GM12878 (cell line): ENCODE measurements at regions not wholly inside any gene's neighbourhood (a gene's known extent, or its start where the extent isn't known, plus 50 kb on each side); places are given as distances from the start of the nearest gene placed in this dataset.

ENCODE experiments used
- ATAC-seq: fragments of 200-7000 bp; cut with Tn5 transposase; 3 replicates; pipeline ENCODE4 v1.9.1; 2020; ENCODE audit warnings: mild to moderate bottlenecking, moderate library complexity
- BruUV-seq: library from RNA; stranded (reverse); fragments of 400-500 nt; replicated peaks from 2 replicates; lab custom pipeline; 2021; lab: Mats Ljungman, UMichigan
- CTCF ChIA-PET: fragments of 300-600 bp; sonication (Branson Sonifier 250); formaldehyde crosslinking; extraction: SDS; loops from one replicate; lab custom pipeline; 2021; ENCODE audit warnings: inconsistent platforms; lab: Yijun Ruan, JAX
- POLR2A ChIA-PET: fragments of 350-600 bp; formaldehyde crosslinking; extraction: SDS; loops from one replicate; lab custom pipeline; 2021; ENCODE audit warnings: inconsistent platforms; lab: Charles Lee
- RAD21 ChIA-PET: fragments of 300-600 bp; sonication (Branson Sonifier 250); formaldehyde crosslinking; loops from one replicate; lab custom pipeline; 2023; ENCODE audit warnings: antibody characterized with exemption; ENCODE audit not compliant: unreplicated experiment; lab: Charles Lee
- SMC1A ChIA-PET: fragments of 300-600 bp; sonication (Branson Sonifier 250); formaldehyde crosslinking; loops from one replicate; lab custom pipeline; 2023; ENCODE audit not compliant: unreplicated experiment, uncharacterized antibody; lab: Charles Lee
- DNase-seq: peaks from one replicate; pipeline ENCODE4 v3.0.0-alpha.2; 2011; ENCODE audit warnings: low read depth, low spot score
- FAIRE-seq: peaks from 3 replicates; lab custom pipeline; 2011; peaks lifted over from hg19 to GRCh38; lab: Jason Lieb, UNC
- H2AFZ ChIP-seq: 2 replicates; pipeline ENCODE4 v1.6.0; 2011; ENCODE audit warnings: low read depth, low read length, control low read depth; ENCODE audit not compliant: control insufficient read depth
- H3K27ac ChIP-seq: 2 replicates; pipeline ENCODE4 v1.5.1; 2011; ENCODE audit warnings: control low read depth; ENCODE audit not compliant: control insufficient read depth, insufficient read depth
- H3K27me3 ChIP-seq, 2 experiments: replicated peaks in 1 of 2; 2 replicates each; pipeline versions ENCODE4 v1.6.0 to v1.6.1; 2011; ENCODE audit warnings: low read length in 1 of 2; ENCODE audit not compliant: control insufficient read depth in 2 of 2, insufficient read depth in 2 of 2
- H3K36me3 ChIP-seq, 2 experiments: 2 replicates each; pipeline ENCODE4 v1.5.1; 2011; ENCODE audit warnings: low read length in 1 of 2; ENCODE audit not compliant: control insufficient read depth in 2 of 2, insufficient read depth in 2 of 2
- H3K4me1 ChIP-seq: 2 replicates; pipeline ENCODE4 v1.6.1; 2011; ENCODE audit warnings: mild to moderate bottlenecking, low read length, moderate library complexity, mixed read lengths; ENCODE audit not compliant: control insufficient read depth, insufficient read depth
- H3K4me2 ChIP-seq: 2 replicates; pipeline ENCODE4 v1.6.0; 2011; ENCODE audit warnings: control low read depth; ENCODE audit not compliant: control insufficient read depth, insufficient read depth
- H3K4me3 ChIP-seq: fragments of 200-600 bp; sonication (generic); 2 replicates; pipeline ENCODE4 v1.5.1; 2016
- H3K79me2 ChIP-seq: 2 replicates; pipeline ENCODE4 v1.6.0; 2011; ENCODE audit warnings: low read length; ENCODE audit not compliant: control insufficient read depth, insufficient read depth
- H3K9ac ChIP-seq: 2 replicates; pipeline ENCODE4 v1.8.0; 2011; ENCODE audit warnings: low read length, control low read depth, mixed read lengths; ENCODE audit not compliant: control insufficient read depth, insufficient read depth
- H3K9me3 ChIP-seq: replicated peaks from 3 replicates; pipeline ENCODE4 v1.5.1; 2011; ENCODE audit warnings: mild to moderate bottlenecking, low read length; ENCODE audit not compliant: control insufficient read depth, insufficient read depth
- H4K20me1 ChIP-seq: 2 replicates; pipeline ENCODE4 v1.6.0; 2011; ENCODE audit not compliant: control insufficient read depth, insufficient read depth
- BCL11A ChIP-seq: IDR thresholded peaks from 2 replicates; pipeline ENCODE4 v1.6.1; 2011; ENCODE audit warnings: low read depth, low read length
- CEBPB ChIP-seq, 2 experiments: fragments of 150-350 bp in 1 of 2; IDR thresholded peaks; 2 replicates each; pipeline ENCODE4 v1.6.1; 2012 to 2014; ENCODE audit warnings: low read depth in 2 of 2, low read length in 2 of 2, borderline replicate concordance in 1 of 2, inconsistent platforms in 1 of 2
- EZH2 ChIP-seq: IDR thresholded peaks from 2 replicates; pipeline ENCODE4 v1.6.1; 2012; ENCODE audit warnings: low read depth, mild to moderate bottlenecking, control low read depth, inconsistent platforms, low read length, borderline replicate concordance; ENCODE audit not compliant: control insufficient read depth
- MTA2 ChIP-seq: fragments of 450-650 bp; IDR thresholded peaks from 2 replicates; pipeline ENCODE4 v1.6.1; 2016; ENCODE audit warnings: low read depth, mild to moderate bottlenecking, moderate library complexity
- MTA3 ChIP-seq: IDR thresholded peaks from 2 replicates; pipeline ENCODE4 v1.6.1; 2012; ENCODE audit warnings: low read length, inconsistent platforms, borderline replicate concordance
- SUZ12 ChIP-seq: fragments of 200-600 bp; sonication (generic); IDR thresholded peaks from one replicate; pipeline ENCODE4 v1.6.1; 2018; ENCODE audit warnings: antibody characterized with exemption, mild to moderate bottlenecking; ENCODE audit not compliant: unreplicated experiment
- ZZZ3 ChIP-seq: IDR thresholded peaks from 2 replicates; pipeline ENCODE4 v1.6.1; 2011; ENCODE audit warnings: low read depth; ENCODE audit not compliant: control insufficient read depth, insufficient read length
- WGBS: methylation state at CpG from one replicate; pipeline ENCODE4 v1.1.6; 2016; ENCODE audit warnings: low lambda C conversion rate; ENCODE audit not compliant: insufficient replicate concordance, insufficient coverage; ENCODE audit errors: missing lambda C conversion rate; 5-methylcytosine and 5-hydroxymethylcytosine counted together
- in situ Hi-C: fragments of 300-500 bp; cut with MboI; formaldehyde crosslinking; loops from 9 replicates; pipeline ENCODE4 v1.14.3; 2018; ENCODE audit warnings: mixed read lengths
- intact Hi-C: fragments of 100-400 bp; cut with micrococcal nuclease; formaldehyde crosslinking; loops from one replicate; pipeline ENCODE4 v1.14.2; 2022; ENCODE audit not compliant: unreplicated experiment
- TF ChIP-seq, protein P1 (sequence below): fragments of 450-650 bp; IDR thresholded peaks from 2 replicates; pipeline ENCODE4 v1.6.1; 2018; ENCODE audit warnings: borderline replicate concordance, mild to moderate bottlenecking; ENCODE audit not compliant: partially characterized antibody
- TF ChIP-seq, protein P2 (sequence below): IDR thresholded peaks from 2 replicates; pipeline ENCODE4 v1.6.1; 2012; ENCODE audit warnings: low read depth, low read length, improper control_type of control experiment
- TF ChIP-seq, protein P3 (sequence below): fragments of 450-650 bp; IDR thresholded peaks from 2 replicates; pipeline ENCODE4 v1.6.1; 2017; ENCODE audit warnings: mild to moderate bottlenecking, moderate library complexity
- TF ChIP-seq, protein P4 (sequence below): fragments of 450-650 bp; IDR thresholded peaks from 2 replicates; pipeline ENCODE4 v1.6.1; 2017; ENCODE audit warnings: mild to moderate bottlenecking
- TF ChIP-seq, protein P5 (sequence below): fragments of 450-650 bp; IDR thresholded peaks from 2 replicates; pipeline ENCODE4 v1.6.1; 2016; ENCODE audit warnings: mild to moderate bottlenecking

DNA sequence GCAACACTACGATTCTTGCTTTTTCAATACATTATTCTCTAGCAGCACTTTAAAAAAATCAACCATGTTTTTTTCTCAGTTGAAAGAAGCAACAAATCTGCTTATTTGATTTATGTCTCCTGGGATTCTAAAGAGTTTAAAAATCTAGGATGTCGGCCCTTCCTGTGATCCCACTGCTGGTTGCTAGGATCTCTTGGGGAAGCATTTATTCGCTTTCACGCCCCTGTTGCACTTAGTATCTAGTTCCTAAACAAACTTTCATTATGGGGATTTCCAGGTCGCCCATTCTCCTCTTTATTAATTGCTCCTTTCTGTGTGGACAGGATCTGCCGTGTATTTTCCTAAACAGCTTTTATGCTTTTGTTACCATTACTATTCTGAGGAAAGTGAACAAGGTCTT lies 313.5 kb downstream of the AGTPBP1 start:
- CTCF ChIA-PET: interaction anchor here (0.7 to 1.1 kb wide), 2 partner anchors 22 to 779 kb away, joined by 3 read pairs; no protein-coding TSS in a partner anchor
- DNase-seq: no peak
- Histone ChIP-seq H3K27ac (no peak overlapping the region), H3K4me3 (no peak overlapping the region), H3K79me2 (no peaks in the 10 kb centered on the region), H3K9me3 (no peaks in the 10 kb centered on the region; the same call in 2 of the 3 replicates), H3K4me2 (no peak overlapping the region), H3K27me3 (no peaks in the 10 kb centered on the region), H2AFZ (no peak overlapping the region), H4K20me1 (no peaks in the 10 kb centered on the region), H3K4me1 (no peaks in the 10 kb centered on the region), H3K36me3 (no peaks in the 10 kb centered on the region), H3K9ac (no peak overlapping the region)
- RAD21 ChIA-PET: interaction anchor here (1.9 kb wide), 1 partner anchor 182 kb away, joined by 12 read pairs; no protein-coding TSS in a partner anchor
- in situ Hi-C loops (loop anchor here (10.0 kb wide), 1 partner anchor 1023 kb away; no protein-coding TSS in a partner anchor), intact Hi-C loops (loop anchor here (5.0 kb wide), 1 partner anchor 184 kb away; no protein-coding TSS in a partner anchor)
- POLR2A ChIA-PET: no interaction called here
- ATAC-seq: no peak
- SMC1A ChIA-PET: no interaction called here
- FAIRE-seq: no peak
- WGBS: 64% methylated on average over 6 of the region's 6 CpGs
- BruUV-seq: no TSS peak
- TF ChIP-seq, protein P1, sequence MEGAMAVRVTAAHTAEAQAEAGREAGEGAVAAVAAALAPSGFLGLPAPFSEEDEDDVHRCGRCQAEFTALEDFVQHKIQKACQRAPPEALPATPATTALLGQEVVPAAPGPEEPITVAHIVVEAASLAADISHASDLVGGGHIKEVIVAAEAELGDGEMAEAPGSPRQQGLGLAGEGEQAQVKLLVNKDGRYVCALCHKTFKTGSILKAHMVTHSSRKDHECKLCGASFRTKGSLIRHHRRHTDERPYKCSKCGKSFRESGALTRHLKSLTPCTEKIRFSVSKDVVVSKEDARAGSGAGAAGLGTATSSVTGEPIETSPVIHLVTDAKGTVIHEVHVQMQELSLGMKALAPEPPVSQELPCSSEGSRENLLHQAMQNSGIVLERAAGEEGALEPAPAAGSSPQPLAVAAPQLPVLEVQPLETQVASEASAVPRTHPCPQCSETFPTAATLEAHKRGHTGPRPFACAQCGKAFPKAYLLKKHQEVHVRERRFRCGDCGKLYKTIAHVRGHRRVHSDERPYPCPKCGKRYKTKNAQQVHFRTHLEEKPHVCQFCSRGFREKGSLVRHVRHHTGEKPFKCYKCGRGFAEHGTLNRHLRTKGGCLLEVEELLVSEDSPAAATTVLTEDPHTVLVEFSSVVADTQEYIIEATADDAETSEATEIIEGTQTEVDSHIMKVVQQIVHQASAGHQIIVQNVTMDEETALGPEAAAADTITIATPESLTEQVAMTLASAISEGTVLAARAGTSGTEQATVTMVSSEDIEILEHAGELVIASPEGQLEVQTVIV: no peak
- TF ChIP-seq EZH2: no peak
- TF ChIP-seq SUZ12: no peak
- TF ChIP-seq, protein P2, sequence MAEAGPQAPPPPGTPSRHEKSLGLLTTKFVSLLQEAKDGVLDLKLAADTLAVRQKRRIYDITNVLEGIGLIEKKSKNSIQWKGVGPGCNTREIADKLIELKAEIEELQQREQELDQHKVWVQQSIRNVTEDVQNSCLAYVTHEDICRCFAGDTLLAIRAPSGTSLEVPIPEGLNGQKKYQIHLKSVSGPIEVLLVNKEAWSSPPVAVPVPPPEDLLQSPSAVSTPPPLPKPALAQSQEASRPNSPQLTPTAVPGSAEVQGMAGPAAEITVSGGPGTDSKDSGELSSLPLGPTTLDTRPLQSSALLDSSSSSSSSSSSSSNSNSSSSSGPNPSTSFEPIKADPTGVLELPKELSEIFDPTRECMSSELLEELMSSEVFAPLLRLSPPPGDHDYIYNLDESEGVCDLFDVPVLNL: no peak
- TF ChIP-seq, protein P3, sequence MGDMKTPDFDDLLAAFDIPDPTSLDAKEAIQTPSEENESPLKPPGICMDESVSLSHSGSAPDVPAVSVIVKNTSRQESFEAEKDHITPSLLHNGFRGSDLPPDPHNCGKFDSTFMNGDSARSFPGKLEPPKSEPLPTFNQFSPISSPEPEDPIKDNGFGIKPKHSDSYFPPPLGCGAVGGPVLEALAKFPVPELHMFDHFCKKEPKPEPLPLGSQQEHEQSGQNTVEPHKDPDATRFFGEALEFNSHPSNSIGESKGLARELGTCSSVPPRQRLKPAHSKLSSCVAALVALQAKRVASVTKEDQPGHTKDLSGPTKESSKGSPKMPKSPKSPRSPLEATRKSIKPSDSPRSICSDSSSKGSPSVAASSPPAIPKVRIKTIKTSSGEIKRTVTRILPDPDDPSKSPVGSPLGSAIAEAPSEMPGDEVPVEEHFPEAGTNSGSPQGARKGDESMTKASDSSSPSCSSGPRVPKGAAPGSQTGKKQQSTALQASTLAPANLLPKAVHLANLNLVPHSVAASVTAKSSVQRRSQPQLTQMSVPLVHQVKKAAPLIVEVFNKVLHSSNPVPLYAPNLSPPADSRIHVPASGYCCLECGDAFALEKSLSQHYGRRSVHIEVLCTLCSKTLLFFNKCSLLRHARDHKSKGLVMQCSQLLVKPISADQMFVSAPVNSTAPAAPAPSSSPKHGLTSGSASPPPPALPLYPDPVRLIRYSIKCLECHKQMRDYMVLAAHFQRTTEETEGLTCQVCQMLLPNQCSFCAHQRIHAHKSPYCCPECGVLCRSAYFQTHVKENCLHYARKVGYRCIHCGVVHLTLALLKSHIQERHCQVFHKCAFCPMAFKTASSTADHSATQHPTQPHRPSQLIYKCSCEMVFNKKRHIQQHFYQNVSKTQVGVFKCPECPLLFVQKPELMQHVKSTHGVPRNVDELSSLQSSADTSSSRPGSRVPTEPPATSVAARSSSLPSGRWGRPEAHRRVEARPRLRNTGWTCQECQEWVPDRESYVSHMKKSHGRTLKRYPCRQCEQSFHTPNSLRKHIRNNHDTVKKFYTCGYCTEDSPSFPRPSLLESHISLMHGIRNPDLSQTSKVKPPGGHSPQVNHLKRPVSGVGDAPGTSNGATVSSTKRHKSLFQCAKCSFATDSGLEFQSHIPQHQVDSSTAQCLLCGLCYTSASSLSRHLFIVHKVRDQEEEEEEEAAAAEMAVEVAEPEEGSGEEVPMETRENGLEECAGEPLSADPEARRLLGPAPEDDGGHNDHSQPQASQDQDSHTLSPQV: no peak
- no peak for TF ChIP-seq BCL11A
- TF ChIP-seq CEBPB (IDR thresholded peaks at IDR 0.05; ENCODE audit: borderline replicate concordance in 1 of 2, low read depth in 2 of 2, low read length in 2 of 2): no peak
- no peak for TF ChIP-seq ZZZ3
- TF ChIP-seq, protein P4, sequence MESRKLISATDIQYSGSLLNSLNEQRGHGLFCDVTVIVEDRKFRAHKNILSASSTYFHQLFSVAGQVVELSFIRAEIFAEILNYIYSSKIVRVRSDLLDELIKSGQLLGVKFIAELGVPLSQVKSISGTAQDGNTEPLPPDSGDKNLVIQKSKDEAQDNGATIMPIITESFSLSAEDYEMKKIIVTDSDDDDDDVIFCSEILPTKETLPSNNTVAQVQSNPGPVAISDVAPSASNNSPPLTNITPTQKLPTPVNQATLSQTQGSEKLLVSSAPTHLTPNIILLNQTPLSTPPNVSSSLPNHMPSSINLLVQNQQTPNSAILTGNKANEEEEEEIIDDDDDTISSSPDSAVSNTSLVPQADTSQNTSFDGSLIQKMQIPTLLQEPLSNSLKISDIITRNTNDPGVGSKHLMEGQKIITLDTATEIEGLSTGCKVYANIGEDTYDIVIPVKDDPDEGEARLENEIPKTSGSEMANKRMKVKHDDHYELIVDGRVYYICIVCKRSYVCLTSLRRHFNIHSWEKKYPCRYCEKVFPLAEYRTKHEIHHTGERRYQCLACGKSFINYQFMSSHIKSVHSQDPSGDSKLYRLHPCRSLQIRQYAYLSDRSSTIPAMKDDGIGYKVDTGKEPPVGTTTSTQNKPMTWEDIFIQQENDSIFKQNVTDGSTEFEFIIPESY: no peak
- TF ChIP-seq, protein P5, sequence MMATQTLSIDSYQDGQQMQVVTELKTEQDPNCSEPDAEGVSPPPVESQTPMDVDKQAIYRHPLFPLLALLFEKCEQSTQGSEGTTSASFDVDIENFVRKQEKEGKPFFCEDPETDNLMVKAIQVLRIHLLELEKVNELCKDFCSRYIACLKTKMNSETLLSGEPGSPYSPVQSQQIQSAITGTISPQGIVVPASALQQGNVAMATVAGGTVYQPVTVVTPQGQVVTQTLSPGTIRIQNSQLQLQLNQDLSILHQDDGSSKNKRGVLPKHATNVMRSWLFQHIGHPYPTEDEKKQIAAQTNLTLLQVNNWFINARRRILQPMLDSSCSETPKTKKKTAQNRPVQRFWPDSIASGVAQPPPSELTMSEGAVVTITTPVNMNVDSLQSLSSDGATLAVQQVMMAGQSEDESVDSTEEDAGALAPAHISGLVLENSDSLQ: no peak
- TF ChIP-seq MTA2: no peak
- no peak for TF ChIP-seq MTA3
